Occipital lobe (tissue), 1 donor: ENCODE measurements at regions not wholly inside any gene's neighbourhood (a gene's known extent, or its start where the extent isn't known, plus 50 kb on each side); places are given as distances from the start of the nearest gene placed in this dataset.

Experiments used
- DNase-seq: peaks from one replicate; lab custom pipeline; 2025; lab: John Stamatoyannopoulos, UW

DNA sequence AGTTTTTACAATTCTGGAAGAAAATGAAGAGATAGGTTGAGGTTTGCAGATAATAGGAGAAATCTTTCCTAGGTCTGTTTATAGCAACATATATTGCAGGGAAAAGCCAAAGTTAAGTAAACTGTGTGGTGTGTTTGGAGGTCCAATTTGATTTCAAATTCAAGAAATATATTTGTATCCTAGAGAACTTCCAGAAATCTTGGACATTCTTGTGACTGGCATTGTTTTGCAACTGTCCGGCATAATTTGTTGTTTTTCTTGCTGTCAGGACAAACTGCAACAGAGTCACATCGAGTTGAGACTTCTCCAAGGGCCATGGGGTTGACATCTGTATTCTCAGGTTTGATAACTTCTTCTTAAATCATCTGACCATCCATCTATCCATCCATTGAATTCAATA, 170.9 kb upstream of the ZEB2 start:
- DNase-seq: no peak

DNA sequence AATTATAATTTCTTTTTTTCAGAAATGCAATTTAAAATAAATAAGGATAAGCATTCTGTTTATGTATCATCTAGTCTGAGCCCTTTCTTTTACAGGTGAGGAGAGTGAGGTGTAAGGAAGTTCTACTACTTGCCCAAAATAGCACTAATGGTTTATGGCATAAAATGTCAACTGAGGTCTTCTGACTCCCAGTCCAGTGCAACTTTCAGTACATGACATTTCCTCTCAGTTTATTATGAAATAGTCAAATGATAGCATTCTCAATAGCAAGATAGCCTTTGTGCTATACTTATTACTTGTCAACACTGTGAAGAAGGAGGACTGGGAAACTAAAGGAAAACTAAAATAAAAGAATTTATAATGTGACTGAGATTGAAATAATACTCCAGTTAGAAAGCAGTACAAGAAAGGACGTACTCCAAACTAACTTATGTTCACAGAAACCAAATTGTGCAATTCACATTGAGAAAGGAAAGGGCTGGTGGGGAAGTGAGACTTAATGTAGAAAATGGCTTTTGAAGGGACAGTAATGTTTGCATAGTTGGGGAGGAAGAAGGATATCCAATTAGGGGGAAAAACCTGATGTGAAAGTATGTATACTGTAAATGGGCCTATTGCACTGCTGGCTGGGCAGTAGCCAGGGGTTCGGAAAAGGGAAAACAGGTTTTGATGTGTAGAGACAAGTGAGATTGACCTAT, 166.7 kb upstream of the ZEB2 start:
- DNase-seq: no peak

DNA sequence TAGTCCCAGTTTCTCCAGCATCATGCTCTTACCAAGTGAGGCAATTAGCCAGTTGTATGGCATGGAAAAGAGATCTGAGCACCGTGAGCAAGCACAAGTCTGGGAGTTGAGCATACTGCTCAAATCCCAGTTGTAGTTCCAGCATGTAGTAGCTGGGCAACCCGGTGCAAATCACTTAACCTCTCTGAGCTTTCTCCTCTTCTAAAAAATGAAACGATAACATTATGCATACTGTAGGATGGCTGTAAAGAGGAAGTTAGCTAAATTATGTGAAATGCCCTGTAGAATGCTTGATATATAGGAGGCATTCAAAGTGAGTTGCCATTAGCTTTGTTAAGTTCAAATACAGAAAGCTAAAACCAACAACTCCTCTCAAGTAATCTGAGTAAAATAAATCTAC, 164.0 kb upstream of the ZEB2 start:
- DNase-seq: no peak

DNA sequence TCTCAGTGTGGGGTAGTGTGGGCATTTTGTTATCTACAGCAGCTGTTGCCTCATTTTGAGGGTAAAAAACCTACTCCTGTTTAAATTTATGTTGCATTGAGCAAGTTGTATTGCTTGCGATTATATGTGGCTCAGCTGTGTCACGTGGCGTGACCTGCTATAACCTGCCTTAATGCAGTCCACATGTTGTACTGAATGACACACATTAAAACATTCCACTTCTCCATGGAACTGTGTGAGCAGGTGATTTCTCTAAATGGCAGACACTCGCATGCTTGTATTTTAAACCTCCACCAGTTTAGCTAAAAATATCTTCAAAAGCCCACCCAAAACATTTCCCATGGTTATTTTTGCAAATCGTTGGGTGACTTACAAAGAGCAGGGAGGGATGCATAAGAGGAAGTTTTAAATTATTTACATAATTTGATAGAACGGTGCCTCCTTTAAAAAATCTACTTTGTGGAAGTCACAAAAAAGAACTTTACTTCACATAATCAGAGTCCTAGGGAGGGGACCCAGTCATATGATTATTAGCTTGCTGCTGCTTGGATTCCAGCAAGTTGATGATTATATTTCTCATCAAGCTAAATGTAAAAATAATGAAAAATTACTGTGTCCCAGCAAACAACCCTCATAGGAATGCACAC, 163.3 kb upstream of the ZEB2 start:
- DNase-seq: no peak

DNA sequence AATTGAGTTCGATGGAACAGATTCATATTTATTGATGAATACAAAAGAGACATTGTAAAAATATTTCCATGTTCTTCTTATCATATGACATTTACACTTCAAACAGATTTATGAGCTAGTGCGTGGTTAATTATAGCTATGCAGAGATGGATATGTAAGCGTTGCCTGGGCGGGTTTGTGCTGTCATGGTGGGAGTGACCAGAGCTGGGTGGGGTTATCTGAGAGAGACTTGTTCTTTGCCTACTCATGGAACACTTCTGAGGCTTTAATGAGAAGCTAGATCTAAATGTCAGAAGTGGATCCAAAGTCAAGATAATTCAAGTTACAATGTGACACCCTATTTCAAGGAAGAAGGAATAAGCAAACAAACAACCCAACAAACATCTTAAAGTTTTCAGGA, 162.3 kb upstream of the ZEB2 start:
- no peak for DNase-seq

DNA sequence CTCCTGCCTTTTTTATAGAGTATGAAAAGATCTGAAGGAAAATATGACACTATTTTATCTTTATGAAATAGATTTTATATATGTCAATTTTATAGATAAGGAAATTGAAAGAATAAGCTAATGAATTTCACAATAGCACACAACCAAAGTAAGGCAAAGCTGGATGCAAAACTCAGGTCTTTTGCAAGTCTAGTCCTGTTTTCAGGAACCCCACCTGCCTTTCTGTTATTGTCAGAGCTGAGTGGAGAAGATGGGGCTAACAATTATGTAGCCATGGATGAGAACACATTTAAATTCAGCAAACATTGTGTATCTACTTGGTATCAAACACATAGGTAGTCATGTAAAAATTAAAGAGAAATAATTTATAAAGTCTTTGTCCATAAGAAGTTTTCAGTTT, 161.5 kb upstream of the ZEB2 start:
- DNase-seq: no peak

DNA sequence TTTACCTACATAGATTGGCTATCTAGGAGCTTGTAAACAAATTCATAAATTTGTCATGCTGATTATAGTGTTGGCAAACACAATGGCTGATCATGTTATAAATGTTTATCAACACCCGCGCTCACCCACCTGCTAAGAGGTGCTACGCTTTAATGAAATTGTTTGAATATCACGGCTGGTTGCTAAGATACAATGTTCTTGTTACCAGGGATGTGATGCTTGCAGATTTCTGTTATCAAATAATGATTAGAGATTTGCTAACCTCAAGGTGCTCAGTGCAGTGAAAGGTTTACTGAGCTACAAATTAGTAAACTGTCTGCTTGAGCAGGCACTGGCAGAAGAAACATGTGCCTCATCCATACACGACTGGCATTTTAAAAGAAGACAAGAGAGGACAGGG, 160.0 kb upstream of the ZEB2 start:
- DNase-seq: no peak

DNA sequence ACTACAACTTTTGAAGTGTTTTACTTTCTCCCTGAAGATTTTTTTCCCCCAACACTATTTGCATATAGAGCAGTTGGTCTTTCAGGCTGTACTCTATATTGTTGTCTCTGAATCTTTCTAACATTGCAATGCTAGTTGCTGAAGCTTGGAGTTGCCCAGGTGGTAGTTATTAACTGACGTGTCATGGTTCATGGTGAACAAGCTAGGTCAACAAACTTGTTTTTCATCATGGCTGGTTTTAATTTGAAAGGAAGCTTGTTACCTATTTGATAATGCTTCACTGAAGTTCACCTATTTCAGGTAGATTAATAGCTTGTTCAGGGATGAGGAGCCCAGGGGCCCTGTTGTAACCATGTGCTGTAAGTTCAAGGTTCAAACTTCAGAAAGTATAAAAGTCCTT, 158.8 kb upstream of the ZEB2 start:
- DNase-seq: no peak

DNA sequence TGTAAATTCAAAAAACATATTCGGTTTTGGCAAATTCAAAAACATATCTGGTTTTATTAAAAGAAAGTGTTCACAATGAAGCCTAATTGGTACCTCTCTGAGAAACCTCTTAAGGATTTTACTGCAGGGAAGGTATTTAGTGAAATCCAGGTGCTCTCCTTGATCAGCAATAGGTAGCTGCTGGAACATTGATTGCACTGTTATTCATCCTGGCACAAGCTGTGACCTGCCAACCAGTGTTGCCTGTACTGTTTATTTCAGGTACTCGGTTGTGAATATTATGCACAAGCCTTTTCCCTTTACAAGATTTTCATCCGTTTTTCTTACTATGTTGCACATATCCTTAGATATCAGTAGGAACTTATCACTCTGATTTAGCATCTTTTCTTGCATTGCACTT, 155.8 kb upstream of the ZEB2 start:
- no peak for DNase-seq

DNA sequence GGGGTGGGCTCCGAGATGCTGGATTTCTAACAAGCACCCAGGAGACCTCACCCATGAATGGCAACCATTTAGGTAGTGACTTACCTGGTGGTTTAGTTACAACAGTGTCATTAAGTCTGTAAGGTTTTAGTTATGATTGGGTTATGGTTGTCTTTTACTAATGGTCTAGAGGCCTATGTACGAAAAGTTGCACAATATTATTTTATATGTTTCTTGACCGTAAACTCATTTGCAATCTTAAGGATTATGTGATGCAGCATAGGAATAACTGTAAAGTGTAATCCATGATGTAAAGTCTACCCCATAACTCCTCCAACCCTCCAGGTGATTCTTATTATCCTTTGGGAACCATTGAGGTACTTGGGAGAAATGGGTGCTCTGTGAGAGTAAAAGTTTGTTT, 155.4 kb upstream of the ZEB2 start:
- no peak for DNase-seq

DNA sequence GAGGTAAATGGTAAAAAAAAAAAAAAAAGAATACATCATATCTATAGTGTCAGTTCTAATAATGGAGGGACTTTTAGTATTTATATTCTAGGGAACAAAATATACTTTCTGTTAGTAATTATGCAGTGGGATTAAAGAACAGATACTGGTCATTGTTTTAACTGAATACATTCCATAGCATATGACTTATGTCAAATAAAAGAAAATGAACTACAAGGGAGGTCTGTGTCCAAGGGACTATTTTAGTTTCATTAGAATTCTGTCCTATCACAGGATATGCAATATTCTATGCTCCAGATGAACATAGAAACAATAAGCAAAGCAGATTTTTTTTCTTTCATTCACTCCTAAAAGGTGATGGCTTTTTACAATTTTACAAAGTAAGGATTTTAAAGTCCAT, 154.2 kb upstream of the ZEB2 start:
- DNase-seq: no peak

DNA sequence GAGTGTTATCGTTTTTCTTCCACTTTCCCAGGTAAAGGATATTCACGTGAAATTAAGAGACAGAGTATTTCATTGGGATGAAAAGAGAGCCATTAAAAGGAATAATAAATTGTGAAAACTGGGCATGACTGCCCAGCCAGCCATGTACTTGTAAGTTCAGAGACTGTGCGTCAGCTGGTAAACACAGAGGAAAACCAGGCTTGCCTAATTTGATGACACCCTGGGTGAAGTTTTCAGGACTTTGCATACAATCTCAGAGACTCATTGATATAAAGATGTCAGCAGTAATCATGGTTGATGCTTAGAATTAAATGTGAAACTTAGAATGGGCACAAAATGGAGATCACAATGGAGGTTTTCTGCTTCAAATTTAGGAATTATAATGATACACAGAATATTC, 153.5 kb upstream of the ZEB2 start:
- no peak for DNase-seq

DNA sequence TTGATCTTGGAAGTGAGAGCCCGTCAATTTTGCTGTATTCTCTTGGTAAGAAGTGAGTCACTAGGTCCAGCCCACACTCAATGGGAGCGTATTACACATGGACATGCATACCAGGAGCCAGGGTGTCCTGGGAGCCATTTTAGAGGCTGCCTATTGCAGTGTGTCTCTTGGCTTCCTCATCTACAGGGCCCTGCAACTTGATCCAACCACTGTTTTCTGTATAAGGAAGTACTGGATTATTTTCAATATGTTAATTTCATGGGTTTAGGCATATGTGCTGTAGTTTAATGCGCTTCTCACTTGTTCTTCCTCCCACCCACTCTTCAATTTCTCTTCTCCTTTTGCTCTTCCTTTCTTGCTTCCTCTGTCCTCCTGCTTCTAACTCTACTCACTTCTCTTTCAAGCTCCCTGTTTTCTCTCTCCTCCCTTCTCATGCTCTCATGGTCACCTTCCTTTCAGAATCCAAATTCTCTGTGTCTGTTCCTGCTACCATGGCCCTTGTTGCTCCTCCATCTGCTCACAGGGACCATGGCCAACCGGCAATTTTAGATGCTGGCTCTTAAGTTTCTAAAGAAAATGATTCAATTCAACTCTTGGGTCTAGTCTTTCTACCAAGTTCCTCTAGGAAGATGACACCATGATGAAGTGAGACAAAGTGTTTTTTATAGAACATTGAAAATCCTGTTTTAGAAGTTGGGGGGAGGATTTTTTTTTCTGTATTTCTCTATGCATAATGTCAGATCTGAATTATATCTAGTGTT, 152.0 kb upstream of the ZEB2 start:
- peak; percentile 14 for DNase-seq

DNA sequence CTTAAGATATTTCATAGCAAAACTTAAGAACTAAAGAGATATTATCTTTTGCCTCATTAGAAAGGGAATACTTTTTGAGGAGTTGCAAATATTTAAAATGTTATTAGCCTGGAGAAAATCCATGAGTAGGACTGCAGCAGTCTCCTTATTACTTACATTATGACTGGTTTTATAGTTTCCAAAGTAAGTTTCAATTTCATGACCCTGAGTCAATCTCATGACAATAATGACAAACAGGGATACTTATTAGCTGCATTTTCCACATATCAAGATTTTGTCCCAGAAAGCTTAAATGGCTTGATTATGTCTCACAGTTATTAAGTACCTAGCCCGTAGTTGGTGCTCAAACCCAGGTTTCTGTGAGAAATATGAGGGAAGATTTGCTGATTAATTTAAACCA, 150.8 kb upstream of the ZEB2 start:
- DNase-seq: no peak

DNA sequence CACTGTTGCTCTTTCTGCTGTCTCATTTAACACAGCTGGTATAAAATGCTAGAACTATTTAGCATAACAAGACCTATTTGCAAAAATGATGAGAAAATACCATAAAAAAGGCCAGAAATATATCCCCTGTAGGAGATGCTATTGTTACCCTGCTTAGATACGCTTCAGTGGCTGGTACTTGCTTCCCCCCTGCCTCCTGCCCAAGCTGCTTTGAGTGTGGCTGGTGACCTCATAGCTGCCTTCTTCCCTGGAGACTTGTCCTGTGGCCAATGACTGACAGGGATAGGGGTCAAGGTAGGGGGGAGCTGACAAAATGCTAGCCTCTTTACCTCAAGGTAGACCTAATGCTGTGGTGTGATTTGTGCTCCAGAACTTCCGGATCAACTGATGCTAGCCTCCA, 150.2 kb upstream of the ZEB2 start:
- no peak for DNase-seq

DNA sequence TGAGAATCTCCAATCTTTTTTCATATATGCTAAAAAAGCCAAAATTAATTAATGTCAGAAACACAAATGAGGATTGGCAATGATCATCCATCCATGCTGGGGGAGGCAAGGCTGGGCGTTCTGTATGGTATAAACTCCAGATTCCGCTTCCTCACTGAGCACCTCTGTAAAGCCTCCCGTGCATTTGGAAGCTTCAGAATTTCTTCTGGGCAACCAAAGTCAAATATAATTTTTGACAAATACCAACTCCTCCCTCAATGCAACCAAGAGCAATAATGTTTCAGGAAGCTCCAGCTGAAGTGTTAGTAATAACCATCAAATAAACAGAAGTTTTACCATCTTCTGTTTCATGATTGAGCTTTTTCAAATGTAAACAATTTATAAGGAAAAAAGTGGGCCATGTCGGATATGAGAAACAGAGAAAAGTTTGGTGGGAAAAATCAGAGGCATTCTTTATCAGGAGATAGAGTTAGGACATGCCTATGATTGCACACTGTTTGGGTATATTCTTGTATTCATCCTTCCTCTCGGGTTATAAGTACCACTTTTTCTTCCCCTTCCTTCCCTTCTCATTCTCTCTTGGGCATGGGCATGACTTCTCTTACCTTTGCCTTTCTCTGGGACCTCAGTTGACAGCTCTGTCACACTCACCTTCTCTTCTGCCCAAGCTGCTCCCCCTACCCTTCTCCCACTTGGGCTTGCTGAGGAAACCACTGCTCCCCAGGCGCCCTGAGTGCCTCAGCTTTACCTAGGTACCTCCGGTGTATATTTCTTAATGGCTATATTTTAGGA, 149.5 kb upstream of the ZEB2 start:
- DNase-seq: no peak

DNA sequence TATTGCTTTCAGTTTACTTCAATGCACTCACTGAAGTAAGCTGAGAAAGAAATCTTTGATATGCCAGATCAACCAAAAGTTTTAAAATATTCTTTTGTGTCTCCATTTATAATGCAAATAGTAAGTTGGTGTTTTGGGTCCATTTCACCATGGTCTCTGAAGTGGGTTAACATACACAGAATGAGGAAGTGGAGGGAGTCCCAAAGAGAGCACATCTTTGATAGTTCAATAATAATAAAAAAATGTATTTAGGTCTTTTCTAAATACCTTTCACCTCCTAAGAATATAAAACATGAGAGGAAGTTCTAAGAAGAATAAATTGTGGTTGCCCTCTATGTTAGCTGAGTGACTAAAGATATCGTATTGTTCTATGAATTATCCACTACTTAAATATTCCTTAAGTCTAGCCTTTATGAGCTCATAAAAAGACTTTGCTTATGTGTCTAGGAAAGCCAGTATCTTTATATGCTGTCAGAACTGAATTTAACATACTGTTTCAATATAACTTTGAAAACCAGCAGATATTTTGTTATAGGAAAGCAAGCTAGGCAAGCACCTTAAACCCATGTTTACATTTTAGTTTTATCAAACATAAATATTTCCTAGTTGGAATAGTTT, 148.7 kb upstream of the ZEB2 start:
- no peak for DNase-seq

DNA sequence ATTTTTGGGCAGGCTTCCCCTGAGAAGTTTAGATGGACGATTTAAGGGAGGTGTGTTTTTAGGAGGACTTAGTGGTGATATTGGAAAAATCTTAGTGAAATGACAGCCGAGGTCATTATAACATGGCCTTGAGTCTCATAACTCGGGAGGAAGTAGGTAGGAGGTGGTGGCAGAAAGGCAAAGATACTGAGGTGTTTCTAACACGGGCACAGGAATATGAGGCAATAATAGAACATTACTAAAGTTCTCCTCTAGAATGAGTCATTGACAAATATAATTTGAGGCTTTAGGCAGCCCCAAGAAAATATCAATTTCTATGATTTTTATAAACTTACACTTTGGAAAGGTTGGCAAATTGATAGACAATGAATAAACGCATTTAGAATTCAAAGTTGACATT, 146.1 kb upstream of the ZEB2 start:
- no peak for DNase-seq

DNA sequence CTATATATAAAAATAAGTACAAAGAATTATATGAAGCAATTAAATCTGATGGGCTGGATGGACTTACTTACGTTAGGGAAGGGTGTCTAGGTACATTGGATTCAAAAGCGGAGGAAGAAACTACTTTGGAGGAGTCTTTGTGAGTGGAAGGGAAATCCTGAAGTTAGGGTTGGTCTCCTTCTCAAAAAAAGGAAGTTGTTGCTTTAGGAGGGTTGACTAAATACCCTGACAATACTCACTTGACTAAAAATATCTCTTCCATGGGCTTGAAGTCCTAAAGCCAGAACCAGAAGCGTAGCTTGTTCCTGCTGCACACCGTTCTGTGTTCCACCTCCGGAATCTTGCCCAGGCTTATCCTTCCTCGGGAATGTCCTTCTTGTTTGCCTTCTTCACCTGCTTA, 143.3 kb upstream of the ZEB2 start:
- DNase-seq: no peak

DNA sequence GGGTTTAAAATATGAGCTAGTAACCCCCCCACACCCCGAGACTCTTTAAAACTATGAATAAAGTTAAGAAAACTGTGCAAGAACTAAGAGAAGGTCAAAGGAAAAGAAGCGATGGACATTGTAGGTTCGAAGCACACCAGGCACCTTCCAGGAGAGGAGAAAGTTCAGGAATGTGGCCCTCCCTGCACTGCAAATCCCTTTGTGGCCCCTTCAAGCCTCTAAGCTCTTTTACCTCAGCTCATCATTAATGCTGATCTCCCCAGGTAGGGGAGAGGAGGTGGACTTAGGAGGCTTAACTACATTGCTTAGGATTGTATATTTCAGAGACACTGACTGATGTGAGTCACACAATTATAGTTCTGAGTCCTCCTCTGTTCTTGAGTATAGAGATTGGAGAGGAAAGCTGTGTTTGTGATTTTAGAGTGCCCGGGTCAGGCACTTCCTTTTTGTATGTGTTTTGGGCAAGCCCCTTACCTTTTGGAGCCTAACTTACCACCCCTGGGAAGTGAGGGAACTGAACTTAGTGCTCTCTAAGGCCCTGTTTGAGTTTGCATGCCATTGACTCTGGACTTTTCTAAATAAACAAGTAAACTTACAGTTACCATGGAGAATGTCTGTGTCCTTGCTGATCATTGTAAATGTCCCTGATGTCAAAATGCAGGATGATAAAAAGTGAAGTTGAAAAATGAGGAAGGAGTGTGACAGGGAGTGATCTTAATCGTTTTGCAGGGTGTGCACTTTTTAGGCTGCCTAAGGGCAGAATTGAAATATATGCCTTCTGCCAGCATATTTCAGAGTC, 140.8 kb upstream of the ZEB2 start:
- no peak for DNase-seq

DNA sequence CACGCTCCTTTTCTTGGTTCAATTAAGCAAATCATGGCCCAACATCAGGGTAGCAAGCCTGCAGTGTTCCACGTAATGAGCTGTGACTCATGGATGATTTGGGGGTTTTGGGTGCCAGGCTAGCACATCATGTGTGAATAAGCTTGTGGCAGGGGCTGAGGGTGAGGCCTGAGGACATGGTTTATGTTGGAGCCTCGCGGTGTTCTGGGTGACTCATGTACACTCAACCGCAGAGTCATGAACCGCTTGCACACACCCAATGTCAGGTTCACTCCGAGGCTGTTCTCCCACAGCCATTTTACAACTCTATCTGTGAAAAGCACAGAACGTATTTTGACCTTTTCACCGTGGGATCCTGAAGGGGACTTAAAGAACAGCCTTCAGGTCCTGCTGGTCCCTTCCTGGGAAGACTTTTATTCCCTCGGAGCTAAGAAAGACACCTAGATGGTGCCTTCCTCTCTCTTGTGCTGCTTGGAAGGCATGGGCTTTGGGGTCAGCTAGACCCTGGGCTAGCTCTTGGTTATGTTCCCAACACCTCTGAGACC, 139.9 kb upstream of the ZEB2 start:
- DNase-seq: no peak
